HepG2 (cell line): ENCODE measurements at regions not wholly inside any gene's neighbourhood (a gene's known extent, or its start where the extent isn't known, plus 50 kb on each side); places are given as distances from the start of the nearest gene placed in this dataset.

Source experiments
- ATAC-seq: fragments of 200-7000 bp; cut with Tn5 transposase; 3 replicates; pipeline ENCODE4 v1.9.1; 2020; ENCODE audit warnings: mild to moderate bottlenecking, moderate library complexity
- BruUV-seq: library from RNA; stranded (reverse); fragments of 400-500 nt; replicated peaks from 2 replicates; lab custom pipeline; 2021; lab: Mats Ljungman, UMichigan
- CTCF ChIA-PET: fragments of 300-600 bp; formaldehyde crosslinking; extraction: SDS; loops from one replicate; lab custom pipeline; 2021; ENCODE audit warnings: low total read pairs, inconsistent platforms, low intra/inter-chr PET ratio; lab: Yijun Ruan, JAX
- POLR2A ChIA-PET: fragments of 350-600 bp; sonication (Branson Sonifier 250); formaldehyde crosslinking; loops from one replicate; lab custom pipeline; 2020; ENCODE audit warnings: antibody characterized with exemption, inconsistent platforms; lab: Yijun Ruan, JAX
- DNase-seq: peaks from one replicate; pipeline ENCODE4 v3.0.0-alpha.2; 2015; ENCODE audit warnings: low spot score
- FAIRE-seq: peaks from 3 replicates; lab custom pipeline; 2011; peaks lifted over from hg19 to GRCh38; lab: Jason Lieb, UNC
- H2AFZ ChIP-seq: one replicate; pipeline ENCODE4 v1.6.1; 2011; ENCODE audit warnings: low read length, inconsistent platforms
- H3K27ac ChIP-seq: fragments of 300-600 bp; 3 replicates; pipeline ENCODE4 v1.8.0; 2011; ENCODE audit warnings: mixed run types, mild to moderate bottlenecking, mixed read lengths, low read length, inconsistent platforms; ENCODE audit not compliant: insufficient read depth; ENCODE audit errors: extremely low read length
- H3K27me3 ChIP-seq, 2 experiments: fragments of 200-600 bp in 1 of 2; 2 replicates in 1 of 2; 3 replicates in 1 of 2; pipeline versions ENCODE4 v1.6.0 to v1.8.0; 2011; ENCODE audit warnings: low read length in 2 of 2, mild to moderate bottlenecking in 2 of 2, moderate library complexity in 2 of 2, inconsistent platforms in 1 of 2; ENCODE audit not compliant: insufficient read depth in 2 of 2, control insufficient read depth in 1 of 2
- H3K36me3 ChIP-seq, 2 experiments: fragments of 200-600 bp in 1 of 2; replicated peaks in 1 of 2; 2 replicates in 1 of 2; 3 replicates in 1 of 2; pipeline versions ENCODE4 v1.5.1 to v1.8.0; 2011; ENCODE audit warnings: low read length in 2 of 2, inconsistent platforms in 1 of 2; ENCODE audit not compliant: insufficient read depth in 2 of 2, control insufficient read depth in 1 of 2
- H3K4me1 ChIP-seq: 2 replicates; pipeline ENCODE4 v1.5.1; 2012; ENCODE audit warnings: low read length, inconsistent platforms; ENCODE audit not compliant: insufficient read depth
- H3K4me2 ChIP-seq: 2 replicates; pipeline ENCODE4 v1.6.0; 2011; ENCODE audit warnings: low read depth, low read length, inconsistent platforms
- H3K4me3 ChIP-seq, 3 experiments: fragments of 200-600 bp in 1 of 3; sonication (generic), shearing (Covaris generic) in 1 of 3; replicated peaks in 1 of 3; 2 replicates each; pipeline ENCODE4 v1.5.1; 2011 to 2016; ENCODE audit warnings: low read length in 3 of 3, inconsistent platforms in 2 of 3, low read depth in 2 of 3, mild to moderate bottlenecking in 2 of 3, control low read depth in 1 of 3, mixed read lengths in 1 of 3; ENCODE audit not compliant: insufficient read depth in 1 of 3
- H3K79me2 ChIP-seq: one replicate; pipeline ENCODE4 v1.6.1; 2011; ENCODE audit warnings: low read length, inconsistent platforms; ENCODE audit not compliant: insufficient read depth
- H3K9ac ChIP-seq: 2 replicates; pipeline ENCODE4 v1.6.0; 2011; ENCODE audit warnings: mild to moderate bottlenecking, low read depth, low read length, inconsistent platforms; ENCODE audit not compliant: insufficient read depth
- H3K9me3 ChIP-seq: 2 replicates; pipeline ENCODE4 v1.5.1; 2012; ENCODE audit warnings: mild to moderate bottlenecking, low read length
- H4K20me1 ChIP-seq: 2 replicates; pipeline ENCODE4 v1.6.0; 2011; ENCODE audit warnings: inconsistent platforms, mild to moderate bottlenecking, low read length, moderate library complexity; ENCODE audit not compliant: insufficient read depth
- ARHGAP35 ChIP-seq: sonication (generic); formaldehyde crosslinking; IDR thresholded peaks from 2 replicates; pipeline ENCODE4 v1.9.0; 2022; ENCODE audit warnings: mild to moderate bottlenecking, inconsistent platforms, moderate library complexity, missing genetic modification reagents, borderline replicate concordance
- CBX5 ChIP-seq: sonication (generic); formaldehyde crosslinking; IDR thresholded peaks from 2 replicates; pipeline ENCODE4 v1.4.0; 2020; ENCODE audit warnings: missing genetic modification reagents, borderline replicate concordance
- MBNL3 ChIP-seq: fragments of 250-450 bp; sonication (Bioruptor Pico); conservative IDR thresholded peaks from 2 replicates; pipeline ENCODE4 v1.8.0; 2022; ENCODE audit warnings: mild to moderate bottlenecking, inconsistent platforms
- NFE2L2 ChIP-seq: fragments of 150-350 bp; IDR thresholded peaks from 2 replicates; pipeline ENCODE4 v1.6.1; 2014; ENCODE audit warnings: low read length
- SRY ChIP-seq: sonication (generic); formaldehyde crosslinking; IDR thresholded peaks from 2 replicates; pipeline ENCODE4 v1.8.0; 2022; ENCODE audit warnings: mild to moderate bottlenecking, missing genetic modification reagents
- U2AF2 ChIP-seq: fragments of 200-400 bp; formaldehyde crosslinking; IDR thresholded peaks from 2 replicates; pipeline ENCODE4 v1.6.1; 2017; ENCODE audit warnings: low read depth, mild to moderate bottlenecking, low read length
- ZNF256 ChIP-seq: sonication (generic); formaldehyde crosslinking; conservative IDR thresholded peaks from 2 replicates; pipeline ENCODE4 v1.4.0; 2020; ENCODE audit warnings: missing genetic modification reagents
- ZNF776 ChIP-seq: sonication (generic); formaldehyde crosslinking; IDR thresholded peaks from 2 replicates; pipeline ENCODE4 v1.4.0; 2020; ENCODE audit warnings: mild to moderate bottlenecking, missing genetic modification reagents
- WGBS: methylation state at CpG from one replicate; pipeline ENCODE4 v1.1.6; 2017; ENCODE audit warnings: low lambda C conversion rate; 5-methylcytosine and 5-hydroxymethylcytosine counted together
- in situ Hi-C: cut with HindIII; loops from 2 replicates; pipeline ENCODE4 v1.10.0; 2017; ENCODE audit warnings: low pct_unique_long_range_greater_than_20kb; ENCODE audit not compliant: extremely low pct_ligation_motif_present
- intact Hi-C: fragments of 100-400 bp; cut with micrococcal nuclease; formaldehyde crosslinking; loops from one replicate; pipeline ENCODE4 v1.10.0; 2022; ENCODE audit not compliant: unreplicated experiment
- TF ChIP-seq, protein P1 (sequence below): IDR thresholded peaks from 2 replicates; pipeline ENCODE4 v1.6.1; 2016; ENCODE audit warnings: missing compliant biosample characterization, missing genetic modification reagents, borderline replicate concordance

DNA sequence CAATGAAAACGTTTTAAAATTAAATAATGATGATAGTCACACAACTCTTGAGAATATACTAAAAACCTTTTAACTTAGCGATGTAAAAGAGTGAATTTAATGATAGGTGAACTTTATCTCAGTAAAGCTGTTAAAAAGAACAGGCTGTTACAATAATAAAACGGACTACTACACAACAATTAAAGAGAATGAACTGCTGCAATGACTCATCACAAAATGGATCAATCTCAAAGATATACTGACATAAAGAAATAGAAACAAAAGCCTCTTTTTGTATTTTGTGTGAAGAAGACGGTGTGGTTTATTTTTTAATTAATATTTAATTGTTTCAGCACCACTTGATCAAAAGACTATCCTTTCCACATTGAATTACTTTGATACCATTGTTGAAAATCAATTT is 352.4 kb upstream of the GJE1 start:
- BruUV-seq = no TSS peak

DNA sequence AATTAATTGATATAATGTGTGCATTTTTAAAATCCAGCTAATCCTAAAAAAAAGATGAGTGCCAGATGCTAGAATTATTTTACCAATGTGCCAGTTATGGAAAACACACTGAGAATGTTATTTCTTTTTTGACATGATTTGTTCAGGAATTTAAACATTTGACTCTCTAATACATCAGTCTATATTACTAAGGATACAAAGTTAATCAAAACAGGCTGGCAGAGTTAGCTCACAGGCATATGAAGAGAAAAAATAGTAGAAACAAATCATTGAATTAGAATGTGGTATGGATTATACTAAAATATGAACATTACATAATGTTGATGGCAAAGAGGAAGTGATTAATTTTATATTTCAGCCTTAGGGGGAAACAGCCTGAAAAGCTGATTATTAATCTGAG is 368.3 kb upstream of the GJE1 start:
- Histone ChIP-seq H4K20me1 (no peaks in the 10 kb centered on the region), H3K27ac (no peak overlapping the region), H3K36me3 (no peaks in the 10 kb centered on the region), H3K4me1 (no peaks in the 10 kb centered on the region), H3K79me2 (no peaks in the 10 kb centered on the region), H3K4me3 (no peak overlapping the region), H3K9ac (no peak overlapping the region), H2AFZ (no peak overlapping the region), H3K27me3 (no peaks in the 10 kb centered on the region; a peak in 1 of 5 replicates), H3K9me3 (no peaks in the 10 kb centered on the region), H3K4me2 (no peak overlapping the region)
- no peak for DNase-seq
- TF ChIP-seq ARHGAP35 (CRISPR knock-in tag) = no peak
- no peak for TF ChIP-seq MBNL3 (CRISPR knock-in tag)
- no peak for TF ChIP-seq ZNF256 (CRISPR knock-in tag)
- no peak for TF ChIP-seq U2AF2
- TF ChIP-seq SRY (CRISPR knock-in tag) = no peak
- no peak for TF ChIP-seq ZNF776 (CRISPR knock-in tag)
- TF ChIP-seq, protein P1, sequence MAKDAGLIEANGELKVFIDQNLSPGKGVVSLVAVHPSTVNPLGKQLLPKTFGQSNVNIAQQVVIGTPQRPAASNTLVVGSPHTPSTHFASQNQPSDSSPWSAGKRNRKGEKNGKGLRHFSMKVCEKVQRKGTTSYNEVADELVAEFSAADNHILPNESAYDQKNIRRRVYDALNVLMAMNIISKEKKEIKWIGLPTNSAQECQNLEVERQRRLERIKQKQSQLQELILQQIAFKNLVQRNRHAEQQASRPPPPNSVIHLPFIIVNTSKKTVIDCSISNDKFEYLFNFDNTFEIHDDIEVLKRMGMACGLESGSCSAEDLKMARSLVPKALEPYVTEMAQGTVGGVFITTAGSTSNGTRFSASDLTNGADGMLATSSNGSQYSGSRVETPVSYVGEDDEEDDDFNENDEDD = no peak
- FAIRE-seq = no peak
- ChIA-PET POLR2A (no interaction called here), CTCF (no interaction called here)
- in situ Hi-C loops = no loop called here
- no TSS peak for BruUV-seq
- ATAC-seq = no peak
- intact Hi-C loops = no loop called here

More for the DNA sequence above, 352.4 kb upstream of the GJE1 start:
- Histone ChIP-seq H3K9me3 (no peaks in the 10 kb centered on the region), H3K27me3 (no peaks in the 10 kb centered on the region), H3K9ac (no peak overlapping the region), H2AFZ (no peak overlapping the region), H4K20me1 (no peaks in the 10 kb centered on the region), H3K4me3 (no peak overlapping the region), H3K79me2 (no peaks in the 10 kb centered on the region), H3K27ac (no peak overlapping the region), H3K4me1 (no peaks in the 10 kb centered on the region), H3K4me2 (no peak overlapping the region), H3K36me3 (no peaks in the 10 kb centered on the region)
- in situ Hi-C loops = no loop called here
- ChIA-PET POLR2A (no interaction called here), CTCF (no interaction called here)
- 4% methylated on average over 4 of the region's 4 CpGs for WGBS
- no peak for DNase-seq
- no peak for FAIRE-seq
- TF ChIP-seq CBX5 (CRISPR knock-in tag) (no peak), NFE2L2 (peak; percentile 70)
- no peak for ATAC-seq
- intact Hi-C loops = no loop called here
